PFSK-1 (cell line): ENCODE measurements at regions not wholly inside any gene's neighbourhood (a gene's known extent, or its start where the extent isn't known, plus 50 kb on each side); places are given as distances from the start of the nearest gene placed in this dataset.

ENCODE experiments used
- FOXP2 ChIP-seq: optimal IDR thresholded peaks from 2 replicates; pipeline ENCODE3; 2011; ENCODE audit warnings: borderline replicate concordance, control low read depth, inconsistent platforms; ENCODE audit not compliant: insufficient read depth; ENCODE audit errors: extremely low read length, extremely low read depth
- POLR2AphosphoS5 ChIP-seq: IDR thresholded peaks from 2 replicates; pipeline ENCODE4 v1.6.1; 2012; ENCODE audit warnings: low read depth, mild to moderate bottlenecking, control low read depth, low read length, moderate library complexity
- REST ChIP-seq, 2 experiments: IDR thresholded peaks; 2 replicates each; pipeline versions ENCODE4 v1.6.1 to v1.8.0; 2011 to 2012; ENCODE audit warnings: low read depth in 2 of 2, low read length in 2 of 2, control low read depth in 1 of 2, inconsistent platforms in 1 of 2, mild to moderate bottlenecking in 1 of 2, moderate library complexity in 1 of 2; ENCODE audit not compliant: insufficient read depth in 1 of 2
- SIN3A ChIP-seq: IDR thresholded peaks from 2 replicates; pipeline ENCODE4 v1.6.1; 2012; ENCODE audit warnings: mild to moderate bottlenecking, low read length, moderate library complexity, borderline replicate concordance; ENCODE audit not compliant: insufficient read depth
- TAF1 ChIP-seq: IDR thresholded peaks from 2 replicates; pipeline ENCODE4 v1.6.1; 2012; ENCODE audit warnings: low read length, control low read depth, borderline replicate concordance; ENCODE audit not compliant: insufficient read depth

- TF ChIP-seq REST (IDR thresholded peaks at IDR 0.05; ENCODE audit: insufficient read depth in 1 of 2, low read depth in 2 of 2, low read length in 2 of 2) (no peak), POLR2AphosphoS5 (no peak), SIN3A (no peak), TAF1 (no peak), FOXP2 (no peak)
Observed at GRCh38 chr12:91628656-91629055, 446.0 kb upstream of the DCN start.
